GM18519 (cell line): ENCODE measurements at regions not wholly inside any gene's neighbourhood (a gene's known extent, or its start where the extent isn't known, plus 50 kb on each side); places are given as distances from the start of the nearest gene placed in this dataset.

ENCODE experiments used
- ATAC-seq: cut with Tn5 transposase; IDR thresholded peaks from one replicate; pipeline ENCODE4 v1.9.1; 2021; ENCODE audit warnings: mild to moderate bottlenecking, moderate library complexity; ENCODE audit not compliant: unreplicated experiment, low FRiP score

GRCh38 chr11:116698080-116698479, 74.7 kb downstream of the BUD13 start:
- ATAC-seq: no peak

GRCh38 chr11:116697639-116698038, 75.1 kb downstream of the BUD13 start:
- no peak for ATAC-seq

- ATAC-seq: no peak
These were observed 75.8 kb downstream of the BUD13 start for GRCh38 chr11:116697011-116697410.

- ATAC-seq: no peak
These were observed 76.3 kb downstream of the BUD13 start for GRCh38 chr11:116696381-116696941.

- no peak for ATAC-seq
These were observed 77.0 kb downstream of the BUD13 start for GRCh38 chr11:116695657-116696254.

GRCh38 chr11:116694815-116695590, 77.8 kb downstream of the BUD13 start:
- no peak for ATAC-seq

- ATAC-seq: no peak
These were observed 78.5 kb downstream of the BUD13 start for GRCh38 chr11:116694349-116694725.

GRCh38 chr11:116693593-116694348, 79.0 kb downstream of the BUD13 start:
- ATAC-seq: no peak

- ATAC-seq: no peak
These were observed 79.7 kb downstream of the BUD13 start for GRCh38 chr11:116693102-116693570.

- no peak for ATAC-seq
These were observed 80.3 kb downstream of the BUD13 start for GRCh38 chr11:116692318-116693101.

- ATAC-seq: no peak
These were observed 81.0 kb downstream of the BUD13 start for GRCh38 chr11:116691771-116692177.

- no peak for ATAC-seq
These were observed 82.2 kb downstream of the BUD13 start for GRCh38 chr11:116690611-116691010.

GRCh38 chr11:116689413-116690127, 83.2 kb downstream of the BUD13 start:
- ATAC-seq: no peak

- no peak for ATAC-seq
These were observed 84.6 kb downstream of the BUD13 start for GRCh38 chr11:116688202-116688540.

GRCh38 chr11:116687458-116688201, 85.2 kb downstream of the BUD13 start:
- ATAC-seq: no peak

GRCh38 chr11:116686866-116687265, 85.9 kb downstream of the BUD13 start:
- no peak for ATAC-seq

GRCh38 chr11:116683982-116684381, 88.8 kb downstream of the BUD13 start:
- no peak for ATAC-seq

GRCh38 chr11:116680349-116681125, 92.2 kb downstream of the BUD13 start:
- no peak for ATAC-seq
